WTC11 (cell line): ENCODE measurements at regions not wholly inside any gene's neighbourhood (a gene's known extent, or its start where the extent isn't known, plus 50 kb on each side); places are given as distances from the start of the nearest gene placed in this dataset.

Source experiments
- AFF4 ChIP-seq: sonication (generic); formaldehyde crosslinking; IDR thresholded peaks from 2 replicates; pipeline ENCODE4 v1.8.1; 2023; ENCODE audit warnings: mild to moderate bottlenecking, missing genetic modification reagents, borderline replicate concordance
- CREM ChIP-seq: sonication (generic); formaldehyde crosslinking; IDR thresholded peaks from 2 replicates; pipeline ENCODE4 v1.8.1; 2022; ENCODE audit warnings: mild to moderate bottlenecking, missing genetic modification reagents, moderate library complexity
- CTCF ChIP-seq: fragments of 200-600 bp; IDR thresholded peaks from 2 replicates; pipeline ENCODE4 v1.8.0; 2022; ENCODE audit warnings: antibody characterized with exemption
- E2F5 ChIP-seq: sonication (generic); formaldehyde crosslinking; IDR thresholded peaks from 2 replicates; pipeline ENCODE4 v1.8.1; 2022; ENCODE audit warnings: mild to moderate bottlenecking, moderate library complexity, missing genetic modification reagents
- ETV6 ChIP-seq: sonication (generic); formaldehyde crosslinking; IDR thresholded peaks from 2 replicates; pipeline ENCODE4 v1.8.1; 2022; ENCODE audit warnings: mild to moderate bottlenecking, missing genetic modification reagents
- MAX ChIP-seq: sonication (generic); formaldehyde crosslinking; IDR thresholded peaks from 2 replicates; pipeline ENCODE4 v1.8.0; 2022; ENCODE audit warnings: mild to moderate bottlenecking, missing genetic modification reagents
- NR2C2 ChIP-seq: sonication (generic); formaldehyde crosslinking; IDR thresholded peaks from 2 replicates; pipeline ENCODE4 v1.8.0; 2022; ENCODE audit warnings: mild to moderate bottlenecking, missing genetic modification reagents
- TCF7 ChIP-seq: sonication (generic); formaldehyde crosslinking; IDR thresholded peaks from 2 replicates; pipeline ENCODE4 v1.8.0; 2022; ENCODE audit warnings: mild to moderate bottlenecking, low read depth, missing genetic modification reagents, moderate library complexity
- USF2 ChIP-seq: sonication (generic); formaldehyde crosslinking; IDR thresholded peaks from 2 replicates; pipeline ENCODE4 v1.8.1; 2023; ENCODE audit warnings: mild to moderate bottlenecking, missing genetic modification reagents, moderate library complexity
- ZNF138 ChIP-seq: sonication (generic); formaldehyde crosslinking; conservative IDR thresholded peaks from 2 replicates; pipeline ENCODE4 v1.8.1; 2022; ENCODE audit warnings: mild to moderate bottlenecking, moderate library complexity, missing genetic modification reagents
- ZNF232 ChIP-seq: sonication (generic); formaldehyde crosslinking; IDR thresholded peaks from 2 replicates; pipeline ENCODE4 v1.8.0; 2022; ENCODE audit warnings: mild to moderate bottlenecking, missing genetic modification reagents

- TF ChIP-seq AFF4 (CRISPR knock-in tag) (no peak), E2F5 (CRISPR knock-in tag) (no peak), ZNF232 (no peak), CTCF (no peak), NR2C2 (no peak), ZNF138 (no peak), ETV6 (no peak), TCF7 (CRISPR knock-in tag) (no peak), USF2 (no peak), MAX (CRISPR knock-in tag) (no peak), CREM (CRISPR knock-in tag) (no peak)
These were observed 118.3 kb upstream of the MVB12B start for GRCh38 chr9:126208216-126208758.
